CMK (cell line): ENCODE measurements at regions not wholly inside any gene's neighbourhood (a gene's known extent, or its start where the extent isn't known, plus 50 kb on each side); places are given as distances from the start of the nearest gene placed in this dataset.

Source experiments
- DNase-seq: peaks from one replicate; pipeline ENCODE4 v3.0.0-alpha.2; 2010; ENCODE audit warnings: low read depth

- DNase-seq: no peak
Observed at GRCh38 chr5:110356677-110357076, 369.8 kb downstream of the TMEM232 start.

- no peak for DNase-seq
Observed at GRCh38 chr5:110359221-110359620, 367.2 kb downstream of the TMEM232 start.

GRCh38 chr5:110361471-110361870, 365.0 kb downstream of the TMEM232 start:
- no peak for DNase-seq

DNA sequence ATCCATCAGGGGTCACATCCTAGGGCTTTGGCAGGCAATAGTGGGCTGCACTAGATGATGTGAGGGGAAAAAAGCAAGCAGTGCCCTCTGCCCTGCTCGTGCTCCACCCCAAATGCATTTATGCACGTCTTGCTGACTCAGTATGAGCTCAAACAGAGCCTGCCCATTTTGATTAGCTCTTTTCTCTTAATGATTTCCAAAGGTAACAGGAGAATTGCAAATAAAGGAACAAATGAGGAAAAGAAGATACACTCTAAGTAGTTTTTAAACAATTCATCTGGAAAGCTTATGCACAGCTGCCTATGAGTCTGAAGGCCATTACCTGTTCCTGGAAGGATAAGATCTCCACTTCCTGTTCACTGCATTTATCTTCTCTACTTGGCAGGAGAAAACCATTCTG, 364.2 kb downstream of the TMEM232 start:
- DNase-seq: no peak

- no peak for DNase-seq
Observed at GRCh38 chr5:110366716-110367115, 359.8 kb downstream of the TMEM232 start.
